Kidney tubule cell (primary cell): ENCODE measurements at regions not wholly inside any gene's neighbourhood (a gene's known extent, or its start where the extent isn't known, plus 50 kb on each side); places are given as distances from the start of the nearest gene placed in this dataset.

Source experiments
- DNase-seq: peaks from one replicate; pipeline ENCODE4 v3.0.0-alpha.2; 2018; ENCODE audit warnings: low spot score

DNA sequence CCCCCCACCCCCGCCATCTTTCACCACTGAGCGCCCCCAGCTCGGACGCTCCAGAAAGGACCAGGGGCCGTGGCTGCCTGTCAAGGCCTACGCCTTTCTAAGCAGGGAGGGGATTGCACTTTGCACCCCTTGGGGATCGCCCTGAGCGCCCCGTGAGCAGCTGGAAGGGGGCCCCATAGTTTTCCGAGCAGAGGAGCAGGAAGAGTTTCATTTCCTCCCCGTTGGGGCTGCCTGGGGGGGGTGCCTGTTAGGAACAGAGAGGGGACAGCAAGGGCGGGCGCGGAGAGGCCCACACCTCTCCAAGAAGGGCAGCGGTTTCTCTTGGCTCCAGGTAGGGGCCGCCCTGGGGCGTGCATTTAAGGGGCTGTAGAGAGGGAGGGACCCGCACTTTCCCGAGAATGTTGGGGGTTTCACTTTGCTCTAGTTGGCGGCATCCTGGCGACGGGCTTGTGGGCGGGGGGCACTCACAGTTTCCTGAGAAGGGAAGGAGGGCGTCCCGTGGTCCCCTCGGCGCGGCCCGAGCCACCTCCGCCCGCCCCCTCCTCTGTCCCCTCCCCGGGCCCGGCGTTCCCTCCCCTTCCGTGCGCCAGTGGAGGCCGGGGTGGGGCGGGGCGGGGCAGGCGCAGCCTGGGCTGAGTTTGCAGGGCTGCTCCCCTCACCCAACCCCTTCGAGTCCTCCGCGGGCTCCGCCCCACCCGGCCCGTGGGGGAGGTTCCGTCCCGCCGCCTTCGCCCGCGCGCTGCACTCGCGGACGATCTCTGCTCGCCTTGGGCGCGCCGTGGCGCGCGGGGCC is 82.3 kb upstream of the CD99 start:
- peak; percentile 86 for DNase-seq

GRCh38 chrX:2607113-2607512 is 84.0 kb upstream of the CD99 start:
- no peak for DNase-seq

GRCh38 chrX:2600564-2600963 is 90.5 kb upstream of the CD99 start:
- no peak for DNase-seq

DNA sequence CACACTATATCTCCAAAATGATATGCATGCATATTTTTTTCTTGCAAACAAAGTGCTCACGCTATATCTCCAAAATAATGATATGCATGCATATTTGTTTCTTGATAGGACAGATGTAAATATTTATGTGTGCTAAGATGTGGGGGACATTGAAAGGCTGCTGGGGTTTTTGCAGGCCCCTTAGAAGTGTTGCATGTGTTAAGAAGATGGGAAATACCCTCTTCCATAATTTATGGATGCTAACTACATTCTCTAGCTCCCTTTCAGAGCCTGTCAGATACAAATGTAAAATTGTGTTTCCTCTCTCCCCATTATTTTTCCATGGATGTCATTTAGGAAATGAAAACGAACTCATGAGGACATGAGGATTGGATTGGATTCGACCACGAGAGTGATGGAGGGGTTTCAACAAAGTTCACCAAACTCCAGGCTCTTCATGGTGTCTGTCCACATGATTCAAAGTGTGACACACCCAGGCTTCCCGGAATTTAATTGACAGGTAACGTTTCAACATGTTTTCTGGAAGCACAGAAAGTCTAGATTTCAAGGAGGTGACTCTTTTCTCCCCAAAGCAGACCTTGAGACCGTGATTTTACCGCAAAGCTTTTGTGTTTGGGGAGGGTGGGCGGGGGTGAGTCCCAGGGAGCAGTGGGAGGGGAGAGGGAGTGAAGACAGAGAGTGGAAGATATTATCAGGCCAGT is 94.4 kb upstream of the CD99 start:
- no peak for DNase-seq

GRCh38 chrX:2596045-2596444 is 95.0 kb upstream of the CD99 start:
- no peak for DNase-seq

GRCh38 chrX:2595258-2595657 is 94.5 kb upstream of the DHRSX start:
- no peak for DNase-seq

GRCh38 chrX:2594491-2594890 is 93.7 kb upstream of the DHRSX start:
- DNase-seq: no peak

DNA sequence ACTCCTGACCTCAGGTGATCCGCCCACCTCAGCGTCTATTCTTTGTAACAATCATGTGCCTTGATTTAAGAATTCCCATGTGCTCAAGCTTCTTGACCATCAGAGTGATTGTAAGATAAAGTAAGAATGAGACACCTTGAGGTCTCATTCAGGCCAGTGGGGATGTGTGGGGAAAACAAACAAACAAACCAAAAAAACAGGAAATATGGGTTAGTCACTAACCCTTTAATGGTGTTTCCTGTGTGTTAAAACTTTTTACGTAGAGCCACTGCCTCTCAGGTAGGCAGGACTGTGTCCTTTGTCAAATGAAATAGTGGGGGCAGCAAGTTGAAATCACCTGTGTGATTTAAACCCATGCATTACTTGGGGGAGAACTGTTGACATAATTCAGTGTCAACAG is 91.5 kb upstream of the DHRSX start:
- DNase-seq: no peak

DNA sequence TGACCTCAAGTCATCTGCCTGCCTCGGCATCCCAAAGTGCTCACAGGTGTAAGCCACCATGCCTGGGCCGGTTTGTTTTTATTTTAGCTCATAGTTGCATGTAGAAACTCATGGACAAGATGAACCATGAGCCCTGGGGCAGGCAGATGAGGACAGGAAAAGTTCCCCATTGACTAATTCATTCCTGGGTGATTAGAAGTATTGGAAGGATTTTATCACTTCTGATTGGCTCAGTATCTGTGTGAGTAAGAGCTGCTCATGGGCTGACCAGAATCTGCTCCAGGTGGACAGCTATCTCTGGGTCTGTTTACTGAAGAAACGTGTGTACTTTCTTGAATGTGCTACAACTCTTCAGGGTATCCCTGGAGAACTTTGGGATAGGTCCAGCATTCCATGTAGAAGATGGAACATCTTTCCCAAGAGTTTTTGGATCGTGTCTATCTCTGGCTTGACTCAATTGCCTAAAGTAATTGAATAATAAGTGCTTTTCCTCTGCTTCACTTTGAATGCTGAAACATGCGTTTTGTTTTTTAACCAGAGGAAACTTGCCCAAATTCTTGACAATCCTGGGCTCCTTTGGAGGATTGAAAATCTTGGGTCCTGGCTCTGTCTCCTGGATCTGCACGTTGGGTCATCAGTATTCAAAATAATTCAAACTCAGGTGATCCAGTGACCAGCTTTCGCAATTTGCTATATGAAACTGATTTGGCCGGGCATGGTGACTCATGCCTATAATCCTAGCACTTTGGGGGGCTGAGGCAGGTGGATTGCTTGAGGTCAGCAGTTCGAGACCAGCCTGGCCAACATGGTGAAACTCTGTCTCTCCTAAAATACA is 88.6 kb upstream of the DHRSX start:
- DNase-seq: peak; percentile 29

DNA sequence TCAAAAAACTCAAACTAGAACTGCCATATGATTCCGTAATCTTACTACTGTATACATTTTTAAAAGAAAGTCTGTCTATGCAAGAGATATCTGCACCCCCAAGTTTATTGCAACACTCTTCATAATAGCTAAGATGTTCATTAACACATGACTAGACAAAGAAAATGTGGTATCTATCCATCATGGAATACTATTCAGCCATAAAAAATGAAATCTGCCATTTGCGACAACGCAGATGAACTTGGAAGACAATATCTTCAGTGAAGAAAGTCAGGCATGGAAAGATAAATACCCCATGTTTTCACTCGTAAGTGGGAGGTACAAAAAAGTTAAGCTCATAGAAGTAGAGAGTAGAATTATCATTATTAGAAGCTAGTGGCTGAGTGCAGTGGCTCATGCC is 87.3 kb upstream of the DHRSX start:
- DNase-seq: no peak

DNA sequence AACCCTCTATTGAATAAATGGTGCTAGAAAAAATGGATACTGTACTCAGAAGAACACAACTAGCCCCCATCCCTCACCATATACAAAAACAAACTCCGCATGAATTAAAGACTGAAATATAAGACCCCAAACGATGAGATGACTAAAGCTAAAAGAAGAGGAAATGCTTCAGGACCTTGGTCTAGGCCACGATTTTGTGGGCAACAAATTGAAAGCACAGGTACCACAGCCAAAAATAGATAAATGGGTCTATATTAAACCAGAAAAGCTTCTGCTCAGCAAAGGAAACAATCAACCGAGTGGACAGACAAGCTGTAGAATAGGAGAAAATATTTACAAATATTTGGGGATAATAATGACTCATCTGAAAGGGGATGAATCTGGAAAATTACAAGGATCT is 86.4 kb upstream of the DHRSX start:
- no peak for DNase-seq

GRCh38 chrX:2585158-2585470 is 84.3 kb upstream of the DHRSX start:
- DNase-seq: no peak

DNA sequence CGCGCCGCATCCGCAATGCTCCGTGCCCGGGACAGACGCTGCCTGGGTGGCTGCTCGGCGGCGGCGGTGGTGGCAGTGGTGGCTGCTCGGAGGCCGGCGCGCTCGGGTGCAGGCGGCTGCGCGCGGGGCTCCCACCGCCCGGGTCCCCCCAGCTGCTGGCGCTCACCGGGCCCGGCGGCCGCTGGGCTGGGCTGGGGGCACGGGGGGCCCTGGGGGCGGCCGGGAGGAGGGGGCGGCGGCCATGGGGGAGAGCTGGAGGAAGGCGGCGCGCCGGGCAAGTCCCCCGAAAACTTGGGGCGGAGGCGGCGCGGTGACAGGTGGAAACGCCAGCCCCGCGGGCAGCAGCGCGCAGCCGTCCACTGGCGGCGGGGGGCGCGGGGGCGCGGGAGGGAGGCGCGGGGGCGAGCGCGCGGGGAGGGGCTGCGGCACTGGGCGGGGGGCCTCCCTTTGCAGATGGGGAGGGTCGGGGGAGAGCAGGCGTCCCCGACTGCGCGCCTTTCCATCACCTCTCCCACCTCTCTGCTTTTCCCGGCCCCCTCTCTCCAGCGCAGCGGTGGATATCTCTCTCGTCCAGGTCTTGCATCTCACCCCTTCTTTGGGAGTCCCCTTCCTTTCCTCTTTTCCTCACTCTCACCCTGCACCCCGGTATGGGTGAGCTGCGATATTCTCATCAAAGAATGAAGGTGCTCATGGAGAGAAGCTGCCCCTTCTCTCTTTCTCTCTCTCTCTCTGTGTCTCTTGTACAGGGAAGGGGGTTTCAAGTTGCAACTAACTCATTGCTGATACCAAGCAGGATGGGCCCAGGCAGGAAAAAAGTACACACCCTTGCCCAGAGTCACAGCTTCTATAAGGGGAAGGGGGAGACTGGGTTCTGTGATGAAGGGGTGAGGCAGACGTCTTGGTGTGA is 83.7 kb upstream of the DHRSX start:
- DNase-seq: no peak

DNA sequence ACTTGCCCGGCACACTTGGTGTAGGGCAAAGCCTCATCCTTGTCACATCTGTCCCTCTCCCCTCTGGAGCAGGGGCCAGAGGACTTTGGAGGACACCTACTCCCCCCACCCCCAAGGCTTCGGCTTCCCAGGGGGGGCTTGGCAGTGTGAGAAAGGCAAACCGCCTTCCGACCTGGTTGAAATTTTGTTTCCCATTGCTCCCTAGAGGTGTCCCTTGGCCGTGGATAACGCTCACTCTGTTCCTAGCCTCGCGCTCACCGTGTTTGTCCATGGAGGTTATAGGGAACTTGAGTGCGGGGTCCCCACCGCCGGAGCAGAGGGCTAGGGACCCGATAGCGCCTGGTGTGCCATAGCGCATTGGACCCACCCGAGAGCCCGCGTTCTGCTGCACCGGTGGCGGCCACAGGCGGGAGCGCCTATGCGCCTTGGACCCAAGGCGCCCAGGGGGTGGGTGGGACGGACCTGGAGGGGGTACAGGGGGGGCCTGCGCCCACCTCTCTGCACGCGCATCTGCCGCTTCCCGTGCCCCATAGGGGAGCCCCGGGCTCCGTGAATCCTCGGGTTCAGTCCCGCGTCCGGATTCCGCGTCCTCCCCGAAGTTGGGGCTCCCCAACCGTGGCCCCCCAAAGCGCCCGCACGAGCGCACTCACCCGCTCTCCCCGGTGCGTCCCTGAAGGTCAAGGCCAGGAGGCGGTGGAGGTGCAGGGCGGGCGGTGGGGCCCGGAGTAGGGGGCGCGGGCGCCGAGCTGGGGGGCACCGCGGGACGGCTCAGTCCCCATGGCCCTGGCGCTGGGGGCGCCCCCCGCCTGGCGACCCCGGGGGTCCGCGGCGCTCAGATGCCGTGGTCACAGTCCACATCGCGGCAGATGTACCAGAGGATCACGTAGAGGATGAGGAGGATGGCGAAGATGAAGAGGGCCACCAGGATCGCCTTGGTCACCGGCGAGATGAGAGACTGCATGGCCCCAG is 82.7 kb upstream of the DHRSX start:
- no peak for DNase-seq

GRCh38 chrX:2582667-2583066 is 81.9 kb upstream of the DHRSX start:
- DNase-seq: no peak

DNA sequence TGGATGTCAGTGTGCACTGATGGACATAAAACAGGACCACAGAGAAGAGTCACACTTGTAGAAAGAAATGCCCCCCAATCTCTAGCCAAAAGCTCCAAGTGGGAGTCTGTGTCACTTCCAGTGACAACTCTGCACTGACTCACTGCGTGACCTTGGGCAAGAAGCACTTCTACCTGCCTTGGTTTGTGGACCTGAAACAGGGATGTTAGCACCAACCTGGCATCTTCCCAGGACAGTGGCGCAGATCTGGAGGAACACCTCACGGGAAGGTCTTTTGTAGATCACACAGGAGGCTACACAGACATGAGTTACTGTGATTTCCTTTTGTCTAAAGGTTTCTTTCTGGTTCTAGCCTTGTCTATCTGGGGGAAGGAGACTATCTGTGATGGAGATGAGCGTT is 80.5 kb upstream of the DHRSX start:
- DNase-seq: no peak

- DNase-seq: no peak
Measured at GRCh38 chrX:2578864-2579263, 78.1 kb upstream of the DHRSX start.

GRCh38 chrX:2577844-2578466 is 77.2 kb upstream of the DHRSX start:
- DNase-seq: no peak

DNA sequence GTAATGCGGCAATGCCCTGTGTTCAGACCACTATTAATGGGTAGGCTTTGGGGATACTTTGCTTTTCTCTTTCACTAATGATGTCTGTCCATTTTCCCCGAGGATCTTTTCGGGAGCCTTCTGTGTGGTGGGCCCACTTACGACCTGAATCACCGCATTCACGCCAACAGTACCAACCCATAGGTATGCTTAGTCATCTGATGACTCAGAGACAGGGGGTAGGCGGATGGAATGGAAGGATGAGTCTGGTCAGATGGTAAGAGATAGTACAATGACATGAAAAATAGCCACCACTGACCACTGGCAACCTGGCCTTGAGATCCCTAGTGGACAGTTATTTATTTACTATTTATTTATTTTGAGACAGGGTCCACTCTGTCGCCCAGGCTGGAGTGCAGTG is 76.0 kb upstream of the DHRSX start:
- DNase-seq: peak; percentile 16

DNA sequence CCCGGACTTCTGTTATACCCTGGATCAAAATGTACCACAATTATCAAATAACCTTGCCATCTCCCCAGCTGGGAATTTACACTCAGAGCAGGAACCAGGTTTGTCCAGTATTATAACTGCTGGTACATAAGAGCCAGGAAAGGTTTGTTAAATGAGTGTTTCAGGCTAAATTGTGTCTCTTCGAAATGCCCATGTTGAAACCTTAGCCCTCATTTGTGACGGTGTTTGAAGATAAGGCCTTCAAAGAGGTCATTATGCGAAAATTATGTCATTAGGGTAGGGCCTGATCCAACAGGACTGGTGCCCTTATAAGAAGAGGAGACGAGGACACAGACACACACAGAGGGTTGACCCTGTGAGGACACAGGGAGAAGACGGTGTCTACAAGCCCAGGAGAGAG is 73.5 kb upstream of the DHRSX start:
- DNase-seq: no peak
